ENCODE measurements at regions not wholly inside any gene's neighbourhood (a gene's known extent, or its start where the extent isn't known, plus 50 kb on each side); places are given as distances from the start of the nearest gene placed in this dataset.
"Not testable (repeated sequence)": the region's sequence is repeated elsewhere in the genome, so short reads cannot be mapped to it uniquely, and the experiment has no call there.

DNA sequence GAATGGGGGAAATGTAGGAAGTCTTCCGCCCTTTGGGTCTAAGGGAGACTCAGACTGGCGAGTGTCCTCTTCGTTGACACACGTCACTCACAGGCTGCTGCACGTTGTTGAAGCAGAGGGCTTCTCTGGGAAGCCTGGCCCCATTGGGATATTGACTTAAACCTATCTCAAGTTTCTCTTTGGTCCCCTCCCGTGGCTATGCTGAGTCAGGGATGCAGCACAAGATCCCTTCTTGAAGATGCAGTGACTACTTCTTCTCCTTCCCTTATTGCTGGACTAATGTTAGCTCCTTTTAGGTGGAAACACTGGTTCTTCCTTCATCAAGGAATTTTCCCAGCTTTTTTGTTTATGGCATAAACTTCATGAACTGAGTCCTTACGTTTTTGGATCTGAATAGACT is 89.8 kb upstream of the CCDC71L start:
- no peak for DNase-seq

DNA sequence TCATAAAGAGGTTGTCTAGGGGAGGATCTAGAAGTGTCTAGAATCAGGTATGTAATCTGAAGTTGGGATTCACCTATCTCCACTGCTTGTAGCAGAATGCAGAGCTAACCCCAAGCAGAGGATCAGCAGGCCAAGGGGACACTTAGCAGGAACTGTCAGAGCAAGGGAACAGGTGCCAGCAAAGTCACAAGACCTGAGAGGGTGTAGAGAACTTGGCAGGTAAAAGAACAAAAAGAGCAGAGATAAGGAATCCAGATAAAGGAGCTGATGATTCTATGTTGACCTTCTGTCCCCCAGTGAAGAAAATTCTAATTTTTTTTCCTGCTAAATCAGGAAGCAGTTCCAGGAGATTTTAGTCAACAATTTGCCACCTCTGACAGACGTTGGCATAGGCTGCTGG is 91.4 kb upstream of the CCDC71L start:
- DNase-seq = no peak

DNA sequence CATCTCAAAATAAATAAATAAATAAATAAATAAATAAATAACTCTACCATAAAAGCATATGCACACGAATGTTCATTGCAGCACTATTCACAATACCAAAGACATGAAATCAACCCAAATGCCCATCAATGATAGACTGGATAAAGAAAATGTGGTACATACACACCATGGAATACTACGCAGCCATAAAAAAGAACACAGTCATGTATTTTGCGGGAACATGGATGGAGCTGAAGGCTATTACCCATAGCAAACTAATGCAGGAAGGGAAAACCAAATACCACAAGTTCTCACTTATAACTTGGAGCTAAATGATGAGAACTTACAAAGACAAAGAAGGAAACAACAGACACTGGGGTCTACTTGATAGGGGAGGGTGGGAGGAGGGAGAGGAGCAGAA is 94.1 kb upstream of the CCDC71L start:
- not testable (repeated sequence) for DNase-seq

DNA sequence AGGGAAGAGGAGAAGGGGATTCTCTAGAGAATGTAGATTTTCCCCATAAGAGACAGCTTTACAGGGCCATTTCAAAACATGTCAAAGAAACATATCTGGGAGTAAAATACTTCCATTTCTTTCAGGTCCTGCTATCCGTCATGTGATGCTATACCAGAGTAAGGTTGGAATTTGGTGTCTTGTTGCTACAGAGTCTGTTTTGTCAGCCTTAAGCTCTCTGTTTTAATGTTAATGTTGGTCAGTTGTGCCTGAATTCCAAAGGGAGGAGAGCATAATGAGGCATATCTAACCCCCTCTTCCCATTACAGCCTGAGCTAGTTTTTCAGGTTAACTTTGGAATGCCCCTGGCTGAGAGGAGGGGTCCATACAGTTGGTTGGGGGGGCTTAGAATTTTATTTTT is 94.7 kb upstream of the CCDC71L start:
- DNase-seq = no peak

DNA sequence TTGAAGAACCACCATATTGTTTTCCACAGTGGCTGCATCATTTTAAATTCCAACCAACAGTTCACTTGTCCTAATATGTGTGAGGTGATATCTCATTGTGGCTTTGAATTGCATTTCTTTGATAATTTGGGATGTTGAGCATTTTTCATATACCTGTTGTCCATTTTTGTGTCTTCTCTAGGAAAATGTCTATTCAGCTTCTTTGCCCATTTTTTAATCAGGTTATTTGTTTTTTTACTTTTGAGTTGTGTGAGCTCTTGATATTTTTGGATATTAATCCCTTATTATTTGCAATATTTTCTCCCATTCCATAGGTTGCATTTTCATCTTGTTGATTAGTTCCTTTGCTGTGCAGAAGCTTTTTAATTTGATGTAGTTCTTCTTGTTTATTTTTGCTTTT is 95.1 kb upstream of the CCDC71L start:
- DNase-seq = no peak

DNA sequence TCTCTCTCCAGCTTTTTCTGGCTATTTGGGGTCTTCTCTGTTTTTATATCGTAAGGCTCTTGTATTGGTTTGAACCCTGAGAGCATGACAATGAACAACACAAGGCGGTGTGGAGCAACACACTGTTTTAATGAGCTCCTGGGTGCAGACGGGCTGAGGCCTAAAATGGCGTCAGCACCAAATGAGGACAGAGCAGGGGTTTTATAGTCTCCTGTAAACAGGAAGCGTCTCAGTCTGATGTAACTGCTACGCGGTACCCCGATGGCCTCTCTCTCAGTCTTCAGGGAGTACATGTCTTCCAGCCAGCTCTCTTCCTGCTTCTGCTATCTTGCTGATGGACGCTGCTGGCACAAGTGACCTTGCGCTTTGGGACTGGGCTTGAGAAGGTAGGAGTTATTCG is 95.9 kb upstream of the CCDC71L start:
- no peak for DNase-seq

DNA sequence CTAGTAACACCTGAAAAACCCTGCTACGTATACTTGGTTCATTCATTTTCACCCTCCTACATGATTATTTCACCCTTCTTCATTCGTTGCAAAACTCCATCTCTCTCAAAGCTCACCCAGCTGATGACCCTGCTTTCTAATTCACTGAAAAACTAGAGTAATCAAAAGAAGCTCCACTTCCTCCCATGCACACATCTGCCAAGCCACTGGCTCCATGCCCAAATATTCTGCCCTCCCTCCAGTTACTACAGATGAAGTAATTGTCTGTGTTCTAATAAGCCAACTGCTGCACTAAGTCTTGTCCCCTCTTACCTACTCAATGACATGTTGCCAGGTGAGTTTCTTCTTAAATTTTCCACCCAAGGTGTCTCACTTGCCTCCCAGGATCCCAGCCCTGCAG is 96.9 kb upstream of the CCDC71L start:
- DNase-seq = no peak

DNA sequence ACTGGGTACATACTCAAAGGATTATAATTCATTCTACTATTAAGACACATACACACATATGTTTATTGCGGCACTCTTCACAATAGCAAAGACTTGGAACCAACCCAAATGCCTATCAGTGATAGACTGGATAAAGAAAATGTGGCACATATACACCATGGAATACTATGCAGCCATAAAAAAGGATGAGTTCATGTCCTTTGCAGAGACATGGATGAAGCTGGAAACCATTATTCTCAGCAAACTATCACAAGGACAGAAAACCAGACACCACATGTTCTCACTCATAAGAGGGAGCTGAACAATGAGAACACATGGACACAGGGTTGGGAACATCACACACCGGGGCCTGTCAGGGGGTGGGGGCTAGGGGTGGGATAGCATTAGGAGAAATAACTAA is 101.9 kb upstream of the CCDC71L start:
- DNase-seq = not testable (repeated sequence)

DNA sequence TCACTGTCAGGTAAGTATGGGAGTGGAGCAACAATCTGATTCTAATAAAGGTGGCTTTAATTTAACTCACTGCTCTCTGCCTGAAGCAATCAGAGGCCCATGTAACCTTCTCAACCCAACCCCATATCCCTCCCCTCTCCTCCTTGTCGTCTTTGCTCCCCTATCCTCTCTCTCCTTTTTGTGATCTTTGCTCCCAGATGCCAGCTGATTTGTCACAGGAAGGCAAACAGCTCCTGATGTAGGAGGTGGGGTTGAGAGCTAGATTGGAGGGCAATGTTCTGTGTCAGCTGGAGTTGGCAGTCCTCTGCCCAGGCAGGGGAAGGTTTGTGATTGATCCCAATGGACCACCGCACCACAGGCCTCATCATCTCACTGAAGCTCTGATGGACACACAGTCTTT is 101.4 kb upstream of the PIK3CG start:
- no peak for DNase-seq

DNA sequence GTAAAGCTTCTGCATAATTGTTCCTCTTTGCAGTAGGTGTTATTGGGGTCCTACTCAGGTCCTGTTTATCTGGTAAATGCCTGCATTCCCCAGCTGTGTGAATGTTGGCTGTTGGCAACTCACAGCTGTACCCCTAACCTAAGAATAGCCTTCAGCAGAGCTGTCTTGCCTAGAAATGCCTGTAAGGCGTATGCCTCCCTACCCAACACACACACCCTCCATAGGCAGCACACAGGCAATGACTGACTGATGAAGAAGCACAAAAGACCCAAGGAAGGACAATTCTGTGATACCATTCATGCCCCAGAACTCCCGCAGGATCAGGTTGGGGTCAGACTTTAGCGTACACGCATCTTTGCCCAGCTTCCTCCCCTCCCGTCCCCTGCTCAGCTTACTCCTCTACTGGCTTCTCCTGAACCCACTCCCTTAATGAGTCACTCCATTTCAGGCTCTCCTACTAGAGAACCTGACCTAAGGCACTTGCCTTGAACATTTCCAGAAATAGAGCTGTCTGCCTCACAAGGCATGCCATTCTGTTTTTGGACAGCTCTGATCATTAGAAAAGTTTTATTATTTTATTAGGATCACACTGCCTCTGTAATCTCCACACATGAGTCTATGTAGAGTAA is 99.2 kb upstream of the PIK3CG start:
- DNase-seq = no peak

DNA sequence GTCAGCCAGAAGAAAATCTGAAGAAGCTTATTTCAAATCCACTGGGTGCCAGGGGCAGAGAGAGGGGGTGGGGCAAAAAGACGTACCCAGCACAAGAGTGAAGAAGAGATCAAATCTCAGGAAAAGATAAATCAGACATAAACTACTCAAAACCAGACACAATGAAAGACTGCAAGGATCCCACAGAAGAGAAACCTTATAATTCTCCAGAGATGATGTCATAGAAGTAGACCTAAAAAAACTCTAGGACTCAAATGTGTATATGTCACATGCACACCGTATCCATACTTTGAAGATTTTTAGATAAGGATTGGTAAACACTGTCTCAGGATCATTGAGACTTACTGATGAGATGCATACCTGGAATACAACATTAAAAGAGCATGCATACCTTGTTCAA is 98.5 kb upstream of the PIK3CG start:
- no peak for DNase-seq

DNA sequence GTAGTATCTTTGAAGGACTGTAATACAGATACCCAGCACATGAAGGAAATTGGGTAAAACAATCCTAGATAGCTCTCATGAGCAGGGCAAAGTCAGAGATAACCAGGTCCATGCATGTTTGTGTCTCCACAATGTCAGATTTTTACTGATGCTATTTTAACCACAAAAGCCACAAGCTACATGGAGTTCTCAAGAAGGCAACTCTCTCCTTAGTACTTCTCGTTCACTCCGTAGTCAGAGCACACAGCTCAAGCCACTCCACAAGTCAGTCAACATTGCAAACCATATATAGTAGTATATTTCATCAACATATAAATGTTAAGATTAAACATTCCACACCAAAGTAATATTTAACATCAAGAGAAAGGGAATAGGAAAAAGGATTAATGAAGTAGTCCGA is 98.0 kb upstream of the PIK3CG start:
- DNase-seq = no peak

DNA sequence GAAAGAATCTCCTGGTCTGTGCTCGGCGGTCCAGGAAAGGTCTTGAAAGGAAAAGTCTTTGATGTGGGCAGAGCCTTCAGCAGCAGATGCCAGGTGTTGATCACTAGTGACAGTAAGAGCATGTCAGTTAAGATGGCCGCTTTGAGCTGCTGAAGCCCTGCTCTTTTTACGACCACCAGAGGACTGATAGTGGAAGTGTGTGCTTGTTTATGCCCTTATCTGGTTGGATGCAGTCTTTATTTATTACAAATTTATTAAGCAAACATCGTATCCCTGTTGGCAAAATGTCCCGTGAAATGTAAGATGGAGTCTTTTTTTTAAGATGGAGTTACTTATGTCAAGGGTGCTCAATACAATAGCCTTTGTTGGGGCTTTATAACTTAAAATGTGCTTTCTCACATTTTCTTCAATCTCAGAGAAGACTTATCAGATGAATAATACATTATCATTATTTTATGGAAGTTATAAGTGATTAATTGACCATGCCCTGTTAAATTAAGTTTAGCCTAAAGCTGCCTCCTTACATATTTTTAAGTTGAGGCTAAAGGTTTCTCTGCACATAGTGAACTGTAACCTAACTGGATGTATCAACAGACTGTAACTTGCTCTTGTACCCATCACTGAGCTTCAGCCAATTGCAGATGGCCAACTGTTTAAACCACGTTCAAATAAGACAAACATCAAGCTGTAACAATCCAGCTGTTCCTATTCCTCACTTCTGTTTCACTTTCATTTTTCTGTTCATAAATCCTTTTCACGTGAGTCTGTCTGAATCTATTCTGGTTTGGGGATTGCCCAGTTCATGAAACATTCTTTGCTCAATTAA is 97.4 kb upstream of the PIK3CG start:
- no peak for DNase-seq

DNA sequence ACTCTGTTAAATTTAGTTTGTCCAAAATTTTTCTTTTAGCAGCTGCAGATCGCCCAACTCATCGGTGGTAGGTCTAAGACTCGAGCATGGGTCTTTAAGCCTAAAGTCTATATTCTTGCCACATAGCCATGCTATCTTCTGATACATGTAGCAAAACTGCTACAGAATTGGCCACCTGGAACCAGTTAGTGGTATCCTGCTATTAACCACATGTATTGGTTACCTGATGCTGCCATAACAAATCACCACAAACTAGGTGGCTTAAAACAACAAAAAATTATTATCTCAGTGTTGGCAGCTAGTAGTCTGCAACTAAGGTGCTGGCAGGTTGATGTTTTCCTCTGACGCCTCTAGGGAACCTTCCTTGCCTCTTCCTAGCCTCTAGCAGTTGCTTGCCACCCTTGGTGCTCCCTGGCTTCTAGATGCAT is 96.7 kb upstream of the PIK3CG start:
- no peak for DNase-seq

DNA sequence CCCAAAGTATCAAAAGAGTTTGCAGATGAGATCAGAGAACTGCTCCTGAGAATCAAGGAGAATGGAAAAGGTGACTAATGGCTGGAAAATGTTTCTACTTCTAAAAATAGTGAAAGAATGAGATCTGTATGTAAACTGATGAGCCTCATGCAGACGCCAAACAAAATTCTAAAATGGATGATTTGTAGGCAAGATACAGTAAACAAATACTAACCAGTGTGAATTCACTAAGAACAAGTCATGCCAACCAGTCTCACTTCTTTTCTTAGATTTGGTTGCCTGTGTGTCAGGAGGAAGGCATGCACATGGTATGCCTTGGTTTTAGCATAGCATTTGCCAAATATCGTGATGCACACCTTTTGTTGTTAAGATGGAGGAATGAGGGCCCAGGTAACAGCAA is 94.9 kb upstream of the PIK3CG start:
- DNase-seq = no peak

DNA sequence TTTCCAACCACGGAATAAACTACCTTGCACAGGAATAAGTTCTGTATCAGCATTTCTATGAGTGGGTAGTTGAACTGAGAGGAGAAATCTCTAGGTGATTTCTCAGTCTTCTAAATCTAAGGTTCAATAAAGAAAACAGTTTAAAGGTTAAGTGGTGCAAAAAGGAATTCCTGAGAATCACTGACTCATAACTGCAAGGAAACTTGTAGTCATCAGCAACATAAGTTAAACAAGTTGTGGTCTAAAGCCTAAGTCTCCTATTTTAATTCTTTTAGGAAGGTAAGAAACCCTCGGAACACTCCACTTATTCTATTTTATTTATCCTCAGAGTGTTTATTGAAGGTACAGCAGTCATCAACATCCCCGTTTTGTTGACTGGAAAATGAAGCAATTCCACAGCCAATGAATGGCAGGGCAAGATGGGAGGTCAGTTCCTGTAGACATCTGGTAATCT is 92.4 kb upstream of the PIK3CG start:
- DNase-seq = no peak

DNA sequence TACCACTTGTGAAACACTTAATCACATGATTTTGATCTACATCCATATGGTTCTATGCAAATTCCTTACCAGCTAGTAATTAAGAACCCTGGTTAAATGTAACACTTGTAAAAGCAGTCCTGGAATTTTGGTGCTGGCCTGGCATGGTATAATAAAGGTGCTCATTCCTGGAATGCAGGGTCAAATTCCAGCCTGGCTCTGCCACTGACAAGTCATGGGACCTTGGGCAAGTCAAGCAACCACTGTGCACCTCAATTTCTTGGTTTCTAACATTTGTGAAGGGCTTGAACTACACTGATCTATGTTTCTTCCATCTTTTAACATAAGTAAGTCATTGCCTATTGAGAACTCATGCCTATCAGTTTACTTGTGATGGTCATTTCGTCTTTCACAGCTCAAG is 91.9 kb upstream of the PIK3CG start:
- DNase-seq = no peak

DNA sequence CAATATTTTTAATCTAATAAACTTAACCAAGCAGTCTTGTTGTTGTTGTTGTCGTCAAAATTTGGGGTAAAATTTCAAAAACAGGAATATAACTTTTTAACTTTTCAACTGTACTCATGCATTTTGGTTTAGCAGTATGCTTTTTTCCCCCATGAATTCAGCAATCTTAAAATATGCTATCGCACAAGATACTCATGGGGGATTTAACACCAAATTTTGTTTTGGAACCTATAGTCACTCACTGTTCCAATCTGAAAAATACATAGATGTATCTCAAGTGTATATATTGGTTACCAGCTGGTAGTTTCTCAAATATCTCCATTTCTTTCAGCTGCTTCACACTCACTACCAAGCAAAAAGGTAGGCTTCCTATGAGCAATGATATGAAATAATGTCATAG is 91.4 kb upstream of the PIK3CG start:
- DNase-seq = no peak

DNA sequence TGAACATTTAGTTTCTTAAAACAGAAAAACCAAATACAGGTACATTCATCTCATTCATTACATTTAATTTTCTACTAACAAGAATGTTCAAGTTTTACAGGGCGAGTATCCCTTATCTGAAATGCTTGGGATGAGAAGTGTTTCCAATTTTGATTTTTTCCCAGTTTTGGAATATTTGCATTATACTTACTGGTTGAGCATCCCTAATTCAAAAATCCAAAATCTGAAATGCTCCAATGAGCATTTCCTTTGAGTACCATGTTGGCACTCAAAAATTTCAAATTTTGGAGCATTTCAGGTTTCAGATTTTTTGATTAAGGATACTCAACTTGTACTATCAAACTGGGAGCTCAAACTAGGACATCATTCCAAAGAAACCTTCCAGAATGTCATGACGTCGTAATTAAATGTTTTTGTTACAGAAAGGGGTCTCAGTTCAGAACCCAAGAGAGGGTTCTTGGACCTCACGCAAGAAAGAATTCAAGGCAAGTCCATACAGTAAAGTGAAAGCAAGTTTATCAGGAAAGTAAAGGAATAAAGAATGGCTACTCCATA is 90.8 kb upstream of the PIK3CG start:
- no peak for DNase-seq

DNA sequence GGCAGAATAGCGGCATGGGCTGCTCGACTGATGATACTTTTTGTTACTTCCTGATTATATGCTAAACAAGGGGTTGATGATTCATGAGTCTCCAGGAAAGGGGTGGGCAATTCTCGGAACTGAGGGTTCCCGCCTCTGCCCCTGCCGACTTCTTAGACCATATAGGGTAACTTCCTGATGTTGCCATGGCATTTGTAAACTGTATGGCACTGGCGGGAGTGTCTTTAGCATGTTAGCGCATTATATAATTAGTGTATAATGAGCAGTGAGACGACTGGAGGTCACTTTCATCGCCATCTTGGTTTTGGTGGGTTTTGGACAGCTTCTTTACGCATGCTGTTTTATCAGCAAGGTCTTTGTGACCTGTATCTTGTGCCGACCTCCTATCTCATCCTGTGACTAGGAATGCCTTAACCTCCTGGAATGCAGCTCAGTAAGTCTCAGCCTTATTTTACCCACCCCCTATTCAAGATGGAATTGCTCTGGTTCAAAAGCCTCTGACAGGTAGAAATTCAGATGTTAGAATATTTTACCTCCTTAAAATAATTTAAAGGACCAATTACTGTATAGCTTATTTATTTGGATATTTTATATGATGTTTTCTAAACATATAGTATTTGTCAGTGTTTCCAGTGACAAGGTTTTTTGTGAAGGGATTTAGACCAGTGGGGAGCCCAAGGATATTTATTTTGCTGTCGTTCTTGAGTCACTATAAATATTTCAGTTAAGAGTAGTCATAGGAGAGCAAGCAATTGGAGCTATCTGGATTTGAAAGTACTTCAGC is 90.1 kb upstream of the PIK3CG start:
- DNase-seq = no peak

DNA sequence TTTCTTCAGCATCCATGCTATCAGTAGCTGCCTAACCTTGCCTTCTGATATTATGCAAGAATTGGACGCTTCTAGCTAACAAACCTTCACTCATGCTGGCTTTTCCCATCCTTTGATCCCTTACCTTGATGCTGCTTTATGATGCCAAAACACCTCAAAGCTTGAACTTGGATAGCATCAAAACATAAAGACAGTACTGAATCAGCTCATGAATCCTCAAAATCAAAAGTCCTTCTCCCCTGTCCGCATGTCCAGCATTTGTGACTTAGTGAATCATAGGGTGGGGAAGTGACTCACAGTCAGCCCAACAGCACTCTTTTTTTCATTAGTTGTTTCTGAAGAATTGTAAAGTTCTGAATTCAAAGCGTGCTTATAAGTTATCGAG is 89.5 kb upstream of the PIK3CG start:
- no peak for DNase-seq

DNA sequence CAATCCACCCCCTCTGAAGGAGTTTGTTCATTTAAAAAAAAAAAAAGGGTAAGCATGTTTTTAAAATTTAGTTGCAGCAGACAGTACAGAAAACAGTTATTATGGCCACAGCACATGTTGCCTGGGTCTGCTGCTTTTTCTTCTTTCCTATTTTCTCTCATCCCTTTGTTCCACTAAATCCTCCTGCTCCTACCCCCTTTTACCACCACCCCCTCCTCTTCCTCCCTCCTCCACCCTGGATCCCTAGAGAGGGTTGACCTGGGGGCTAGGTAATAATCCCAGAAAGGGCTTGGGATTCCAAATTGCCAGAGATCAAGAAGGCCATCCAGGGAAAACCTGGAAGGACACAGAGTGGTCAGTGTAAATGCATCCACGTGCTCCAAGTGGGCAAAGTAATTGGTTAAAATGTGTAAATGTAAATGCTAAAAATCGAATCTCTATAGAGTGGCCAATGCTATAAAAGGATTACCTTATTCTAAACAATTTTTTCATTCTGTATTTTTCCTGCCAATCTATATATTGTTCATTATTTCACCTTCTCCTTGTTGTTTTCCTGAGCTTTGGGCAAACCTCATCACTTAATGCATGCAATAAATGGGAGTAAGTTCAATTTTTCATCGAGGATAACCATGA is 89.0 kb upstream of the PIK3CG start:
- no peak for DNase-seq

All from NK-92 treated with Interleukin-12 subunit alpha and Interleukin-12 subunit beta, amount 100 ng/mL, for 24 hours (cell line).